ENCODE measurements at regions not wholly inside any gene's neighbourhood (a gene's known extent, or its start where the extent isn't known, plus 50 kb on each side); places are given as distances from the start of the nearest gene placed in this dataset.
"Not testable (repeated sequence)": the region's sequence is repeated elsewhere in the genome, so short reads cannot be mapped to it uniquely, and the experiment has no call there.

GRCh38 chr2:49465157-49465831 is 311.0 kb upstream of the FSHR start:
- DNase-seq: no peak

- no peak for DNase-seq
Measured at GRCh38 chr2:49459314-49459993, 305.1 kb upstream of the FSHR start.

GRCh38 chr2:49444005-49444404 is 289.7 kb upstream of the FSHR start:
- no peak for DNase-seq

- DNase-seq: no peak
Measured at GRCh38 chr2:49426996-49427395, 272.7 kb upstream of the FSHR start.

GRCh38 chr2:49416252-49416651 is 261.9 kb upstream of the FSHR start:
- DNase-seq: no peak

- no peak for DNase-seq
Measured at GRCh38 chr2:49404108-49404507, 249.8 kb upstream of the FSHR start.

- DNase-seq: no peak
Measured at GRCh38 chr2:49403637-49404036, 249.3 kb upstream of the FSHR start.

- no peak for DNase-seq
Measured at GRCh38 chr2:49379406-49379805, 225.1 kb upstream of the FSHR start.

- DNase-seq: no peak
Measured at GRCh38 chr2:49371128-49371701, 216.9 kb upstream of the FSHR start.

GRCh38 chr2:49369650-49370049 is 215.3 kb upstream of the FSHR start:
- DNase-seq: no peak

- no peak for DNase-seq
Measured at GRCh38 chr2:49369101-49369500, 214.8 kb upstream of the FSHR start.

GRCh38 chr2:49367003-49367402 is 212.7 kb upstream of the FSHR start:
- no peak for DNase-seq

GRCh38 chr2:49360407-49360767 is 206.1 kb upstream of the FSHR start:
- DNase-seq: no peak

- DNase-seq: no peak
Measured at GRCh38 chr2:49359721-49360406, 205.5 kb upstream of the FSHR start.

- no peak for DNase-seq
Measured at GRCh38 chr2:49355611-49356010, 201.3 kb upstream of the FSHR start.

- no peak for DNase-seq
Measured at GRCh38 chr2:49351560-49351959, 197.2 kb upstream of the FSHR start.

GRCh38 chr2:49343638-49344037 is 189.3 kb upstream of the FSHR start:
- no peak for DNase-seq

GRCh38 chr2:49342156-49342555 is 187.8 kb upstream of the FSHR start:
- no peak for DNase-seq

GRCh38 chr2:49335546-49335945 is 181.2 kb upstream of the FSHR start:
- DNase-seq: no peak

- no peak for DNase-seq
Measured at GRCh38 chr2:49332415-49332814, 178.1 kb upstream of the FSHR start.

- DNase-seq: no peak
Measured at GRCh38 chr2:49318531-49318930, 164.2 kb upstream of the FSHR start.

GRCh38 chr2:49309461-49309860 is 155.1 kb upstream of the FSHR start:
- DNase-seq: no peak

GRCh38 chr2:49306925-49307324 is 152.6 kb upstream of the FSHR start:
- DNase-seq: no peak

- DNase-seq: not testable (repeated sequence)
Measured at GRCh38 chr2:49298693-49299092, 144.4 kb upstream of the FSHR start.
